ENCODE measurements at regions not wholly inside any gene's neighbourhood (a gene's known extent, or its start where the extent isn't known, plus 50 kb on each side); places are given as distances from the start of the nearest gene placed in this dataset.

- TF ChIP-seq, protein P1, sequence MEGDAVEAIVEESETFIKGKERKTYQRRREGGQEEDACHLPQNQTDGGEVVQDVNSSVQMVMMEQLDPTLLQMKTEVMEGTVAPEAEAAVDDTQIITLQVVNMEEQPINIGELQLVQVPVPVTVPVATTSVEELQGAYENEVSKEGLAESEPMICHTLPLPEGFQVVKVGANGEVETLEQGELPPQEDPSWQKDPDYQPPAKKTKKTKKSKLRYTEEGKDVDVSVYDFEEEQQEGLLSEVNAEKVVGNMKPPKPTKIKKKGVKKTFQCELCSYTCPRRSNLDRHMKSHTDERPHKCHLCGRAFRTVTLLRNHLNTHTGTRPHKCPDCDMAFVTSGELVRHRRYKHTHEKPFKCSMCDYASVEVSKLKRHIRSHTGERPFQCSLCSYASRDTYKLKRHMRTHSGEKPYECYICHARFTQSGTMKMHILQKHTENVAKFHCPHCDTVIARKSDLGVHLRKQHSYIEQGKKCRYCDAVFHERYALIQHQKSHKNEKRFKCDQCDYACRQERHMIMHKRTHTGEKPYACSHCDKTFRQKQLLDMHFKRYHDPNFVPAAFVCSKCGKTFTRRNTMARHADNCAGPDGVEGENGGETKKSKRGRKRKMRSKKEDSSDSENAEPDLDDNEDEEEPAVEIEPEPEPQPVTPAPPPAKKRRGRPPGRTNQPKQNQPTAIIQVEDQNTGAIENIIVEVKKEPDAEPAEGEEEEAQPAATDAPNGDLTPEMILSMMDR (IDR thresholded peaks at IDR 0.05; ENCODE audit: low read depth, low read length, missing control alignments), result no peak
- no peaks in the 10 kb centered on the region for H3K27me3 ChIP-seq (replicated peaks)
- DNase-seq, result no peak
- no peak overlapping the region for H3K4me3 ChIP-seq (ENCODE audit: low read depth, low read length)
- H3K27ac ChIP-seq, result no peak overlapping the region
- H3K36me3 ChIP-seq (replicated peaks), result no peaks in the 10 kb centered on the region
- in situ Hi-C loops (cut with HindIII; ENCODE audit: low pct_ligation_motif_present, low sequenced_read_pairs), result no loop called here
Observed at GRCh38 chr7:41872966-41873365, 170.1 kb upstream of the INHBA start.

DNA sequence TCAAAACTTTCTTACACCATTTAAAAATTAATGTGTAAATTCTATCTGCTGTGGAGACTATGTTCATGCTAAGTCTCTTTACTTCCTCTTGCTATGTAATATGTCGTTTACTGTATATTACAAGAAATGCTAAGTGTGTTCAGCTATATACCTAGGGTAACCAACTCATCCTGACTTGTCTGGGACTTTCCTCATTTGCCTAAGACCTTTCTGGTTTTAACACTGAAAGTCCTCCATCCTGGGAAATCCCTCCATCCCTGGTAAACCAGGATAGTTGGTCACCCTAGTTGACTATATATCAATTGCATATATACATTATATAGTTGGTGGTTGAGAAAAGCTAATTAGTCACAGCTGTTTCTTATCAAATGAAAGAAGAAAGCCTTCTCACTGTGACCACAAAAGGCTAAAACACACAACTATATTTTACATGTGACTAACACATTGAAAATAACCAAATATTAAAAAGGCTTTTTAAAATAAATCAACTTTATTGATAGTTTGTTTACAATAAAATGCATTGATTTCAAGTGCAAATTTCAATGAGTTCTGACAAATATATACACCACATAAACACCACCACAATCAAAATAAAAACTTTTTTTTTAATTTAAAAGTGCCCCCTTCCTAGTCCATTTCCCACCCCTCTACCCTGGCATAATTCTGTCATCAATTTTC lies 167.7 kb upstream of the INHBA start:
- TF ChIP-seq, protein P1 (IDR thresholded peaks at IDR 0.05; ENCODE audit: low read depth, low read length, missing control alignments), result no peak
- in situ Hi-C loops (cut with HindIII; ENCODE audit: low pct_ligation_motif_present, low sequenced_read_pairs), result no loop called here
- no peaks in the 10 kb centered on the region for H3K27me3 ChIP-seq (replicated peaks)
- H3K4me3 ChIP-seq (ENCODE audit: low read depth, low read length), result no peak overlapping the region
- no peaks in the 10 kb centered on the region for H3K36me3 ChIP-seq (replicated peaks)
- no peak for DNase-seq
- H3K27ac ChIP-seq, result no peak overlapping the region

GRCh38 chr7:41869997-41870396 lies 167.1 kb upstream of the INHBA start:
- no peak overlapping the region for H3K4me3 ChIP-seq (ENCODE audit: low read depth, low read length)
- in situ Hi-C loops (cut with HindIII; ENCODE audit: low pct_ligation_motif_present, low sequenced_read_pairs), result no loop called here
- H3K36me3 ChIP-seq (replicated peaks), result no peaks in the 10 kb centered on the region
- TF ChIP-seq, protein P1 (IDR thresholded peaks at IDR 0.05; ENCODE audit: low read depth, low read length, missing control alignments), result no peak
- no peaks in the 10 kb centered on the region for H3K27me3 ChIP-seq (replicated peaks)
- no peak for DNase-seq
- H3K27ac ChIP-seq, result no peak overlapping the region

DNA sequence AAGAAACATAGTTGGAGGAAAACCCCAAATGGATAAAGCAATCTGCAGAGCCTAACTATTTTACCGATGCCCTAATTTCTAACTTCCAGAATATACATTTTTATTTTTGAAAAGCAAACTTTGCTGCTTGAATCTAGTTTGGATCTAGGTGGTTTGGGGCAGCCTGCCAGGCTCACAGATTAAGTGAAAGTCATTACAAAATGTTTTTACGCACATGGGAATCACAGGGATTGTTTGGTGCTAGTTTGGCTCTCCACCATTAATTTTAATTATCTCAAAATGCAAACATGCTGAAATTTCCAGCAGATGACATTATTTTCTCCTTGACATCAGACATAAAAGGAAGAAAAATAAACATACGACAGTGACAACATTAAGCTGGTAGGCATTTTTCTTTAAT lies 166.7 kb upstream of the INHBA start:
- no peaks in the 10 kb centered on the region for H3K27me3 ChIP-seq (replicated peaks)
- H3K4me3 ChIP-seq (ENCODE audit: low read depth, low read length), result no peak overlapping the region
- H3K36me3 ChIP-seq (replicated peaks), result no peaks in the 10 kb centered on the region
- no peak for DNase-seq
- H3K27ac ChIP-seq, result no peak overlapping the region
- TF ChIP-seq, protein P1 (IDR thresholded peaks at IDR 0.05; ENCODE audit: low read depth, low read length, missing control alignments), result no peak
- in situ Hi-C loops (cut with HindIII; ENCODE audit: low pct_ligation_motif_present, low sequenced_read_pairs), result no loop called here

GRCh38 chr7:41869091-41869490 lies 166.2 kb upstream of the INHBA start:
- no peak for DNase-seq
- Histone ChIP-seq H3K27me3 (replicated peaks) (no peaks in the 10 kb centered on the region), H3K36me3 (replicated peaks) (no peaks in the 10 kb centered on the region), H3K27ac (no peak overlapping the region), H3K4me3 (ENCODE audit: low read depth, low read length) (no peak overlapping the region)
- TF ChIP-seq, protein P1 (IDR thresholded peaks at IDR 0.05; ENCODE audit: low read depth, low read length, missing control alignments), result no peak
- in situ Hi-C loops (cut with HindIII; ENCODE audit: low pct_ligation_motif_present, low sequenced_read_pairs), result no loop called here

All from brain microvascular endothelial cell (primary cell).